ENCODE measurements at regions not wholly inside any gene's neighbourhood (a gene's known extent, or its start where the extent isn't known, plus 50 kb on each side); places are given as distances from the start of the nearest gene placed in this dataset.

DNA sequence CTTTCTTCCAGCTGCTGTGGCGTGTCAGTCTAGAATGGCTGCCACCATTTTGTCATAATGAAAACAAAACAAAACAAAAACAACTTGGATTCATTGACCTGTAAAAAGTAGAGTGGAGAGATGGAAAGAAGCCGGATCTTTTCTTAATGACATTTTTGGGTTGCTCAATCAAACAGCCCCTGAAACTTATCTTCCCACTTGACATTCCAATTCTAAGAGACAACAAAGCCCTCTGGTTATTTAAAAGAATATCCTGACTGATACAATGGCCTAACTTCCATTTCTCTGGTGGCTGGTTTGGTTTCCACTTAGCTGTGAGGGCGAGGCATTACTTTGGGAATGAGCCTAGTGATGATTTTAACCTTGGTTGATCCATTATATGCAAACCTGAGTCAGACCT lies 123.7 kb downstream of the AQP4 start:
- no peak overlapping the region for H2AFZ ChIP-seq (ENCODE audit: low read length, unreplicated experiment)
- H3K4me3 ChIP-seq (ENCODE audit: low read depth, low read length) = no peak overlapping the region
- H3K79me2 ChIP-seq (ENCODE audit: control insufficient read depth, insufficient read depth, low read length, unreplicated experiment) = no peaks in the 10 kb centered on the region
- H3K27me3 ChIP-seq (ENCODE audit: insufficient read depth, low read length) = no peaks in the 10 kb centered on the region
- H3K4me1 ChIP-seq (ENCODE audit: control insufficient read depth, insufficient read depth, low read length, unreplicated experiment) = peaks cover 13% of the 10 kb centered on the region
- no peak overlapping the region for H3K27ac ChIP-seq (ENCODE audit: low read depth, low read length)
- H3K36me3 ChIP-seq (ENCODE audit: insufficient read depth, low read length) = no peaks in the 10 kb centered on the region

DNA sequence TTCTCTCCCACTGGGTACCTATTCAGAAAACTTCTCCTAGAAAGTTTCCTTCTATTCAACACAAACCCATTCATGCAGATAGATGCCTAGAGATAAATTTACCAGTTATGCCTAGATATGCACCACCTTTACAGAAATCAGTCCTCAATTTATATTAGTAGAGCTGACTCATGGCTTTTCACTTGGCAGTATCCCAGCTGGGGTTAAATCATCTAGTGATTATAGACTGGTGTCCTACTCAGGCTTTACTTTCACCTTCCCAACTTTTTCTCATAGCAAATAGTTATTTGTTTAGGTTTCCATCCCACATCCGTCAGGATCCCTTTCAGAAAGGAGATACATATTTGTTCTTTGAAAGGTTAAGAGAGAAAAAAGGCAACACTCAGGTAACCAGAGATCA lies 124.5 kb downstream of the AQP4 start:
- Histone ChIP-seq H3K79me2 (ENCODE audit: control insufficient read depth, insufficient read depth, low read length, unreplicated experiment) (no peaks in the 10 kb centered on the region), H3K36me3 (ENCODE audit: insufficient read depth, low read length) (no peaks in the 10 kb centered on the region), H3K27me3 (ENCODE audit: insufficient read depth, low read length) (no peaks in the 10 kb centered on the region), H3K4me3 (ENCODE audit: low read depth, low read length) (no peak overlapping the region), H2AFZ (ENCODE audit: low read length, unreplicated experiment) (no peak overlapping the region), H3K27ac (ENCODE audit: low read depth, low read length) (no peak overlapping the region), H3K4me1 (ENCODE audit: control insufficient read depth, insufficient read depth, low read length, unreplicated experiment) (peaks cover 6% of the 10 kb centered on the region)

DNA sequence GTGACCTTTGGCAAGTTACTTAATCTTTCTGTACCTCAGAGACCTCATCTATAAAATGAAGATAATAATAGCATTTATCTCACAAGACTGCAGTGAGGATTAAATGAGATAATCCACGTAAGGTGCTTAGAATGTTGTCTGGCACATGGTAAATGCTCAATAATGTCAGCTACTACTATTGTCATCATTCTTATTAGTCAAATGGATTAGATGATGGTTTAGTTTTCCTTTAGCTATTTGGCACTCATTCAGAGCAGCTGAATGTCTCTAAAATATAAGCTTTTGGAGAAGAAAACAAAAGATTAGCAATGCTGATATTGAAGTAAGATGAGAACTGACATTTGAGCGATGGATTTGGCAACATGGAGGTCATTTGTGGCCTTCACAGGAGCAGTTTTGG lies 125.1 kb downstream of the AQP4 start:
- Histone ChIP-seq H3K36me3 (ENCODE audit: insufficient read depth, low read length) (no peaks in the 10 kb centered on the region), H3K79me2 (ENCODE audit: control insufficient read depth, insufficient read depth, low read length, unreplicated experiment) (no peaks in the 10 kb centered on the region), H2AFZ (ENCODE audit: low read length, unreplicated experiment) (no peak overlapping the region), H3K4me3 (ENCODE audit: low read depth, low read length) (no peak overlapping the region), H3K27ac (ENCODE audit: low read depth, low read length) (no peak overlapping the region), H3K4me1 (ENCODE audit: control insufficient read depth, insufficient read depth, low read length, unreplicated experiment) (peaks cover 1% of the 10 kb centered on the region), H3K27me3 (ENCODE audit: insufficient read depth, low read length) (no peaks in the 10 kb centered on the region)

DNA sequence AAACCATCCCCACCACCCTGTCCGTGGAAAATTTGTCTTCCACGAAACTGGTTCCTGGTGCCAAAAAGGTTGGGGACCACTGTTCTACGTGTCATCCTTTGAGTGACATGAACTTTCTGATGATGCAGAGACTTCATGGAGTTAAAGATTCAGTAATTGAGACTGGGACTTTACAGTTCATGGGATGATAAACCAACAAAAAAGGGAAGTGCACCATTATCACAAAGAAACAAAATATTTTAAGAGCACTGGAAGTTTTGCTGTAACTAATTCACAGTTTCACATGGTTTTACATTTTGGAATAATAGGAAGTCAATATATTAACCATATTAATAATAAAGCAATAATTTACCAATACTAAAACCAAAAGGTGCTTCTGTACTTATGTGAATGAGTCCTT lies 126.8 kb downstream of the AQP4 start:
- no peaks in the 10 kb centered on the region for H3K4me1 ChIP-seq (ENCODE audit: control insufficient read depth, insufficient read depth, low read length, unreplicated experiment)
- H3K27me3 ChIP-seq (ENCODE audit: insufficient read depth, low read length) = no peaks in the 10 kb centered on the region
- H3K36me3 ChIP-seq (ENCODE audit: insufficient read depth, low read length) = no peaks in the 10 kb centered on the region
- H3K79me2 ChIP-seq (ENCODE audit: control insufficient read depth, insufficient read depth, low read length, unreplicated experiment) = no peaks in the 10 kb centered on the region
- no peak overlapping the region for H3K4me3 ChIP-seq (ENCODE audit: low read depth, low read length)
- H3K27ac ChIP-seq (ENCODE audit: low read depth, low read length) = no peak overlapping the region
- H2AFZ ChIP-seq (ENCODE audit: low read length, unreplicated experiment) = no peak overlapping the region

DNA sequence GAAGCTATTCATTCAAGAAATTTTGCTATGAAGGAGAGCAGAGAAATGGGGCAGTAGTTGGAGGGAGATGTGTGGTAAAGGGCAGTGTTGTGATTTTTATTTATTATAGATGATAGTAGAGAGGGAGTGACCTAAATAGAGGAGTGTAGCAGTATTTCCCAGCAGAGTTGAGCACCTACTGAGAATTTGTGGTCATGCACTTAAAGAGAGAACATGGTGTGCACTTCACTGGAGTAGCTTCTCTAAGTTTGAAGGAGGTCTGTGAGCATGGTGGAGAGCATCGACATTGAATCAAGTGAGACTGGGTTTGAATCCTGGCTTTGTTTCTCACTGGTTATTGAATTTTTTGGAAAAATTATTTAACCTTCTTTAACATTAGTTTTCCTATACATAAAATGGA lies 129.2 kb downstream of the AQP4 start:
- Histone ChIP-seq H3K36me3 (ENCODE audit: insufficient read depth, low read length) (no peaks in the 10 kb centered on the region), H2AFZ (ENCODE audit: low read length, unreplicated experiment) (no peak overlapping the region)

DNA sequence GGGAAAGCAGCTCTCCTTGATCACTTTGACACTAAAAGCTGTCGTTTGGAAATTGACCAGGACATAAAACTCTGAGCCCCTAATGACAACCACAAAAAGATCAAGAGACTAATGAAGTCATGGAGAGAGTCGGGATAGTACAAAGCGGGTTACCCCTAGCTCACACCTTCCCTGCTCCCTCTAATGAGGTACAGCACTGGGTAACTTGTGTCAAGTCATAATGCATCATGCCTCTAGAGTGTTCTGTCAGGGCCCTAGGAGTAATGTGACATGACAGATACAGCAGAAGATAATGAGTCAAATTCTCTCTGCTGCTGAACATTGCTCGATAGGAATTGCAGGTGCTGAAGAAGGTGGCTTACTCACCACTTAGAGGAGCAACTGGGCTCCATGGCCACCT lies 130.7 kb downstream of the AQP4 start:
- Histone ChIP-seq H3K4me3 (ENCODE audit: low read depth, low read length) (no peak overlapping the region), H3K36me3 (ENCODE audit: insufficient read depth, low read length) (no peaks in the 10 kb centered on the region), H3K4me1 (ENCODE audit: control insufficient read depth, insufficient read depth, low read length, unreplicated experiment) (no peaks in the 10 kb centered on the region), H2AFZ (ENCODE audit: low read length, unreplicated experiment) (no peak overlapping the region), H3K27ac (ENCODE audit: low read depth, low read length) (no peak overlapping the region), H3K27me3 (ENCODE audit: insufficient read depth, low read length) (no peaks in the 10 kb centered on the region), H3K79me2 (ENCODE audit: control insufficient read depth, insufficient read depth, low read length, unreplicated experiment) (no peaks in the 10 kb centered on the region)

More for the DNA sequence above, 129.2 kb downstream of the AQP4 start:
- Histone ChIP-seq H3K4me3 (ENCODE audit: low read depth, low read length) (no peak overlapping the region), H3K4me1 (ENCODE audit: control insufficient read depth, insufficient read depth, low read length, unreplicated experiment) (no peaks in the 10 kb centered on the region), H3K79me2 (ENCODE audit: control insufficient read depth, insufficient read depth, low read length, unreplicated experiment) (no peaks in the 10 kb centered on the region), H3K27me3 (ENCODE audit: insufficient read depth, low read length) (no peaks in the 10 kb centered on the region), H3K27ac (ENCODE audit: low read depth, low read length) (no peak overlapping the region)

DNA sequence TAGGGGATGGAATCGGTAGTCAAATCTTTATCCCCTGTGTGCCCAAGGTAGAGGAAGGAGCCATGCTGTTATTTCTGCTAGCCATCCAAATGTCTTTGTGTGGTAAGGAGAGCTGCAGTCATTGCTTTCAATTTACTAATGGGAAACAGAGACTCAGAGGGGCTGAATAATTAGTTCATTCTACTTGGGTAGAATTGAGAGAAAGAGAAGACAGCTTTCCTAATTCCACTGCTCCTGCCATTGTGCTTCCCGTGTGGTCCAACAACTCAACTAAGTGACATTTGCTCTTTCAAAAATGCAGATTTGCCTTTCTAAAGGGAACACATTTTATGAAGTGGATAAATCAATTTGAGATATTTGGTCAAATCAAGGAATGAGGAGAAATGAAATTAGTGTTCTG lies 136.1 kb downstream of the AQP4 start:
- no peak overlapping the region for H2AFZ ChIP-seq (ENCODE audit: low read length, unreplicated experiment)
- no peak overlapping the region for H3K4me3 ChIP-seq (ENCODE audit: low read depth, low read length)
- H3K36me3 ChIP-seq (ENCODE audit: insufficient read depth, low read length) = no peaks in the 10 kb centered on the region
- H3K27me3 ChIP-seq (ENCODE audit: insufficient read depth, low read length) = peaks cover 25% of the 10 kb centered on the region
- H3K27ac ChIP-seq (ENCODE audit: low read depth, low read length) = no peak overlapping the region
- H3K79me2 ChIP-seq (ENCODE audit: control insufficient read depth, insufficient read depth, low read length, unreplicated experiment) = no peaks in the 10 kb centered on the region
- no peaks in the 10 kb centered on the region for H3K4me1 ChIP-seq (ENCODE audit: control insufficient read depth, insufficient read depth, low read length, unreplicated experiment)

DNA sequence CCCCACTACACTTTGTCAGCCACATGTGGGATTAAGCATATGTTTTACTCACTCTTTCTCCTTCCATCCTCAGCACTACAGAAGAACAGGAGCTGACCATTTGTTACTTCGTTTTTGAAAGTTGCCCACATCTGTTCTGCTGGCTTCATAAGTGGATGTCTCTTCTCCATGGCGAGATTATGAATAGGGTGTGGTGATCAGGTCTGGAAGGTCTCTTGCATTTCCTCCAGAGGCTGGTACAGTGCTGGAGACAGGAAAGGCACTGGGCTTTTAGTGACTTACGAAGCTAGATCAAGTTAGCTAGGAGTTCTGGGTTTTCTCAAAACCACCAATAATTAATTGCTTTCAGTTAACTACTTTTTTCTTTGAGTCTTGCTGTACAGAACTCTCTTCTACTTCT lies 136.5 kb downstream of the AQP4 start:
- Histone ChIP-seq H3K27ac (ENCODE audit: low read depth, low read length) (no peak overlapping the region), H3K4me3 (ENCODE audit: low read depth, low read length) (no peak overlapping the region), H3K36me3 (ENCODE audit: insufficient read depth, low read length) (no peaks in the 10 kb centered on the region), H2AFZ (ENCODE audit: low read length, unreplicated experiment) (no peak overlapping the region), H3K79me2 (ENCODE audit: control insufficient read depth, insufficient read depth, low read length, unreplicated experiment) (no peaks in the 10 kb centered on the region), H3K27me3 (ENCODE audit: insufficient read depth, low read length) (peaks cover 29% of the 10 kb centered on the region), H3K4me1 (ENCODE audit: control insufficient read depth, insufficient read depth, low read length, unreplicated experiment) (no peaks in the 10 kb centered on the region)

DNA sequence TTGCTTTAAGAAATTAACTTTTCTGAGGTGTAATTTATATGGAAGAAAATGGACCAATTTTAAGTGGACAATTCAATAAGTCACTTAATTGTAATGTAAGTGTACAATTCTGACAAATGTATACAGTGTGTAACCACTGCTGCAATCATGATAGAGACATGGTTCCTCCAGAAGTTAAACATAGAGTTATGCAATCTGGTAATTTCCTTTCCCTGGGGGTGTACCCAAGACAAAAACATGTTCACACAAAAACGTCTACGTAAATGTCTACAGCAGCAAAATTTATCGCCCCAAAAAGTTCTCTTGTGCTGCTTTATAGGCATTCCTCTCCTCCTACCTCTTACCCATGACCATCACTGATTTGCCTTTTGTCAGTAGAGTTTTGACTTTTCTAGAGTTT lies 141.5 kb downstream of the AQP4 start:
- Histone ChIP-seq H3K79me2 (ENCODE audit: control insufficient read depth, insufficient read depth, low read length, unreplicated experiment) (no peaks in the 10 kb centered on the region), H3K27me3 (ENCODE audit: insufficient read depth, low read length) (peaks cover 33% of the 10 kb centered on the region), H3K27ac (ENCODE audit: low read depth, low read length) (no peak overlapping the region), H3K4me3 (ENCODE audit: low read depth, low read length) (no peak overlapping the region), H3K4me1 (ENCODE audit: control insufficient read depth, insufficient read depth, low read length, unreplicated experiment) (no peaks in the 10 kb centered on the region), H2AFZ (ENCODE audit: low read length, unreplicated experiment) (no peak overlapping the region), H3K36me3 (ENCODE audit: insufficient read depth, low read length) (no peaks in the 10 kb centered on the region)

DNA sequence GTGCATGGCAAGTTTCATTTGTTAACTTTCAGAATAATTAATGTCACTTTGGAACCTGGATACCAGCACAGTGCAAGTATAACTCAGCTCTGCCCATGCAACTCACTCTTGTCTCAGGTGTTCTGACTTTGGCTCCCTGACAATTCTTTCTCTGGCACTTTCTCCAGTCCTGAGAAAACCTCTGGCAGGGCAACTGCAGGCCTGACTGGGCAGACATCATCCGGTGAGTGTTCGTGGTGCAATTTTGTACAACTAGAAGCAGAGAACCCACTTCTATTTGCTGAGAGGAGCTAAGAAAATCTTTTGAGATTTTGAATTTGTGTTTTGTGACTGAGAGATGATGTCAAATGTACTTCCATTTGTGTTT lies 143.0 kb downstream of the AQP4 start:
- no peak overlapping the region for H3K4me3 ChIP-seq (ENCODE audit: low read depth, low read length)
- H3K27ac ChIP-seq (ENCODE audit: low read depth, low read length) = no peak overlapping the region
- H2AFZ ChIP-seq (ENCODE audit: low read length, unreplicated experiment) = no peak overlapping the region
- H3K79me2 ChIP-seq (ENCODE audit: control insufficient read depth, insufficient read depth, low read length, unreplicated experiment) = no peaks in the 10 kb centered on the region
- H3K4me1 ChIP-seq (ENCODE audit: control insufficient read depth, insufficient read depth, low read length, unreplicated experiment) = no peaks in the 10 kb centered on the region
- H3K27me3 ChIP-seq (ENCODE audit: insufficient read depth, low read length) = peaks cover 21% of the 10 kb centered on the region
- no peaks in the 10 kb centered on the region for H3K36me3 ChIP-seq (ENCODE audit: insufficient read depth, low read length)

DNA sequence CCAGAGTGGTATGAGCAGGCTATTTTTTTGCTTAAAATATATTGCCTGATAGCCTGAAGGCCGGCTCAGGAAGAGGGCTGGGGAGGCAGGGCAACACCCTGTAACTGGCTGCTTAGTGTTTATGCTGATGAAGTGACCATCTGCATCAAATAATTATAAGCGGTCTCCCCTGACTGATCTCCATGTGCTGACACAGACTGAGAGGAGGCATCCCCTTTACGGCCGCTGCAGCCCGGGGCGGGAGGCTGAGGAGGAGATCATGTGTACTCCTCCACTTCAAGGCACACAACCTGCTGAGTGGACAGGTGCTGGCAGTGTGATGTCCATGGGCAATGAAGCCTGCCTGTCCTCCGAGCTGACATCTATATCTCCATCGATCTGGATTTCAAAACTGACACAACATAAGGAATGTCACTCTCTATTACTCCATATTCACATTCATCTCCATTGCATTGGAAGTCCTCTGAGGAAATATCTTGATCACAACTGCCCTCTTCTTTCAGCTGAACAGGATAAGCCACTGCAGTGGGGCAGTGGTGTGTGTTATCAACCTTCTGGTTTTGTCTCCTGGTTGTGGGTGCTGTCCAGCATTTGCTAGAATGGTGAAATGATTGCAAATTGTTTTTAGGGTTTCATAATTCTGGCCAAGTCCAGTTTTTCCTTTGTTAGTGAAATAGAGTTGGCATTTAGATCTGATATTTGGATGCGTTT lies 143.5 kb downstream of the AQP4 start:
- Histone ChIP-seq H3K4me1 (ENCODE audit: control insufficient read depth, insufficient read depth, low read length, unreplicated experiment) (no peaks in the 10 kb centered on the region), H3K4me3 (ENCODE audit: low read depth, low read length) (no peak overlapping the region), H3K27ac (ENCODE audit: low read depth, low read length) (no peak overlapping the region), H3K27me3 (ENCODE audit: insufficient read depth, low read length) (peaks cover 21% of the 10 kb centered on the region), H2AFZ (ENCODE audit: low read length, unreplicated experiment) (no peak overlapping the region), H3K79me2 (ENCODE audit: control insufficient read depth, insufficient read depth, low read length, unreplicated experiment) (no peaks in the 10 kb centered on the region), H3K36me3 (ENCODE audit: insufficient read depth, low read length) (no peaks in the 10 kb centered on the region)

All from ACC112 (cell line).